ACC112 (cell line): ENCODE measurements at regions not wholly inside any gene's neighbourhood (a gene's known extent, or its start where the extent isn't known, plus 50 kb on each side); places are given as distances from the start of the nearest gene placed in this dataset.

Source experiments
- H2AFZ ChIP-seq: fragments of 200-600 bp; sonication (generic); one replicate; pipeline ENCODE4 v1.6.0; 2017; ENCODE audit warnings: antibody characterized with exemption, low read length; ENCODE audit not compliant: unreplicated experiment
- H3K27ac ChIP-seq: fragments of 200-600 bp; sonication (generic); 2 replicates; pipeline ENCODE4 v1.5.1; 2014; ENCODE audit warnings: low read depth, mild to moderate bottlenecking, antibody characterized with exemption, low read length, moderate library complexity
- H3K27me3 ChIP-seq: fragments of 200-600 bp; sonication (generic); 2 replicates; pipeline ENCODE4 v1.6.1; 2014; ENCODE audit warnings: mild to moderate bottlenecking, antibody characterized with exemption, low read length, moderate library complexity, mixed read lengths; ENCODE audit not compliant: insufficient read depth
- H3K36me3 ChIP-seq: fragments of 200-600 bp; sonication (generic); 2 replicates; pipeline ENCODE4 v1.6.1; 2016; ENCODE audit warnings: mild to moderate bottlenecking, antibody characterized with exemption, low read length, moderate library complexity, mixed read lengths; ENCODE audit not compliant: insufficient read depth
- H3K4me1 ChIP-seq: fragments of 200-600 bp; sonication (generic); one replicate; pipeline ENCODE4 v1.6.1; 2016; ENCODE audit warnings: low read length, mixed read lengths; ENCODE audit not compliant: insufficient read depth, unreplicated experiment, control insufficient read depth
- H3K4me3 ChIP-seq: fragments of 200-600 bp; sonication (generic); 2 replicates; pipeline ENCODE4 v1.5.1; 2014; ENCODE audit warnings: mild to moderate bottlenecking, low read depth, low read length
- H3K79me2 ChIP-seq: fragments of 200-600 bp; sonication (generic); one replicate; pipeline ENCODE4 v1.6.0; 2016; ENCODE audit warnings: low read length; ENCODE audit not compliant: control insufficient read depth, unreplicated experiment, insufficient read depth

DNA sequence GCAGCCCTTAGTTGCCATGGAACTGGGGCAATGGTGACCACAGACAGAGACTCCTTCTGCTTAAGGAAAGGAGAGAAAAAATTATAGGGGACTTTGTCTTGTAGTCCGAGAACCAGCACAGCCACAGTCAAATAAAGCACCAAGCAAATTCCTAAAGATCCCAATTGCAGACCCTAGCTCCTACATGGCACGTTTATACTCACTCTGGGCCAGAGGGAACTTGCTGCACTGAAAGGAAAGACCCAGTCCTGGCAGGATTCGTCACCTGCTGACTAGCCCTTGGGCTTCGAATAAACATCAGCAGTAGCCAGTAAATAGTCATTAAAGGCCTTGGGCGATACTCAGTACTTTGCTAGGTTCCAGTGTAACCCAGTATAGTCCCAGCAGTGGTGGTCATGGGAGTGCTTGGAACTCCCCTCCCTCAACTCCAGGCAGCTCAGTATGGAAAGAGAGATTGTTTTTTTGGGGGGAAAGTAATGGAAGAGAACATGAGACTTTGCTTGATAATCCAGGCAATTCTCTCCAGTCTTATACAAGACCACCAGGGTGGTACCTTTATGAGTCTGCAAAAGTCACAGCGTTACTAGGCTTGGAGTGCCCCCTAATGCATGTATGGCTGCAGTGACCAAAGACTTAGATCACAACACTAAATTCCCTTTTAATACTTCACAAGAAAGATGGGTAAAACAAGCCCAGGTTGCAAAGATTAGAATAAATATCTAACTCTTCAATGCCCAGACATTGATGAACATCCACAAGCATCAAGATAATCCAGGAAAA lies 66.4 kb upstream of the AGTR1 start:
- H3K27me3 ChIP-seq, result no peaks in the 10 kb centered on the region
- H3K79me2 ChIP-seq, result no peaks in the 10 kb centered on the region
- no peak overlapping the region for H3K27ac ChIP-seq
- H3K4me1 ChIP-seq, result no peaks in the 10 kb centered on the region
- no peak overlapping the region for H3K4me3 ChIP-seq
- no peaks in the 10 kb centered on the region for H3K36me3 ChIP-seq
- no peak overlapping the region for H2AFZ ChIP-seq

DNA sequence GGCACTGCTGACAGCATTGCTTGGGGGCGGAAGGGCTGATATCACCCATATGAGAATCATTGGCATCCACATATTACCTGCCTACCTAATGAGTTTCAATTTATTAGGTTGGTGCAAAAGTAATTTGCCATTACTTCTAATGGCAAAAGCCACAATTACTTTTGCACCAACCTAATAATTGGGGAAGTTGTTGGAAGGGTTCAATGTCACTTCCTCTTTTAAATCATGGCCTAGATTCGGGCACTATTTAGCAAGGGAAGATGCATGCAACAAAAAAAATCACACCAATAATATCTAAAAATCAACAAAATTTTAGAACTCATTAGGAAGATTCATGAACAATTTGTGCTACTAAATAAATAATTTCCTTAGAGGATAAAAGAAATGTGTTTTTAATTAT lies 56.0 kb upstream of the AGTR1 start:
- Histone ChIP-seq H3K36me3 (no peaks in the 10 kb centered on the region), H3K27ac (no peak overlapping the region), H3K79me2 (no peaks in the 10 kb centered on the region), H3K4me1 (peaks cover 24% of the 10 kb centered on the region), H2AFZ (no peak overlapping the region), H3K27me3 (no peaks in the 10 kb centered on the region), H3K4me3 (no peak overlapping the region)

DNA sequence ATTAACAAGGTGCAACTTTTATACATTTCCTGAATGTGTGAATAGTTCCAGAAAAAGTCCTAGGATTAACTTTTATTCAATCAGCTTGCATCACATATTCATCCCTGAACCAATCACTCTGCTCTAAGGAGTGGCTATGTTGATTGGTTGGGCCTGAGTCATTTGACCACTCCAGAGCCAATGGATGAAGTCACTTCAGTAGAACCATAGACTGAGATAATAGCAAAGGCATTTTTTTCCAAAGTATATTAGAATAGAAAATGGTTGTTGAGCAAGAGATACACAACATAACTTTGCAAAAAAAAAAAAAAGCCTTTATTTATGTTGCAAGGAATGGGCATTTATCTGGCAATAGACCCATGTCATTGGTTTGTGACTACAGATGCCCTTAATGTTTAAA lies 55.5 kb upstream of the AGTR1 start:
- no peaks in the 10 kb centered on the region for H3K79me2 ChIP-seq
- H2AFZ ChIP-seq, result no peak overlapping the region
- no peak overlapping the region for H3K4me3 ChIP-seq
- no peaks in the 10 kb centered on the region for H3K36me3 ChIP-seq
- H3K27ac ChIP-seq, result peak overlapping the region; percentile 82; the same call in 1 of the 2 replicates
- H3K4me1 ChIP-seq, result peaks cover 24% of the 10 kb centered on the region
- no peaks in the 10 kb centered on the region for H3K27me3 ChIP-seq

DNA sequence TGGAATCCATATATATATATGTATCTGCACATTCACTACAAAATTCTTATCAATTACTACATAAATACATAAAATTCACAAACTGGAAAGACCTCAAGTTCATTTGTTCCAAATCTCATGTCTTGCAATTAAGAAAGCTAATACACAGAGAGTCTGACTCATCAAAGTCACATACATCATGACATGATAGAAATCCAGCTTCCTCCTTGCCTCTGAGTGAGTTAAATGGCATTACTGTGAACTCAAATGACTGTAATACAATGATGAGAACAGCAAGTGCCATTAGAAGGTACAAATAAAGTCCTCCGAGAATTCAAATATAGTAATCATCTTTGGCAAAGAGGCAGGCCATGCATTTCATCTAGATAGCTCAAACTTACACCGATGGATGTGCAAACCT lies 55.1 kb upstream of the AGTR1 start:
- Histone ChIP-seq H3K27me3 (no peaks in the 10 kb centered on the region), H3K4me1 (peaks cover 24% of the 10 kb centered on the region), H3K4me3 (no peak overlapping the region), H3K36me3 (no peaks in the 10 kb centered on the region), H3K27ac (peak overlapping the region; percentile 82), H2AFZ (no peak overlapping the region), H3K79me2 (no peaks in the 10 kb centered on the region)

DNA sequence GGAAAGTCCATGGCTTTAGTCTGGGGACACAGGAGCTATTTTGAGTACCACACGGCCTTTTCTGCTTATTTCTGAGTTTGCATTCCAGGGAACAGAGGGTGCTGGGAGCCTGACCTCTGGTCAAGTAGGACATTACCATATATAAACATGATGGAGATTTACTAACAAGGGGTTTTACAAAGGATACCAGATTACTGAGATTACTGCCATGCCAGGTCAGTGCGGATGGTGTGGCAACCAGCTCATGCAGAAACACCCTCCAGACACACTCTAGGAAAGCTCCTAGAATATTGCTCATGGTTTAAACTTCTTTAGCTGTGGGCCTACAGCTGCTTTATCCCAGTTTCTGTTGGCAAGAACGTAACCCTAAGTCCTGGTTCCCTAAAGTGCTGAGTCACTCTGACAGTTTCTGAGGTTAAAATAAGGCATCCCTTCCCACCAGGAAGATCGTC lies 54.3 kb upstream of the AGTR1 start:
- no peak overlapping the region for H3K4me3 ChIP-seq
- H2AFZ ChIP-seq, result peak overlapping the region; percentile 53
- H3K4me1 ChIP-seq, result peaks cover 29% of the 10 kb centered on the region
- peak overlapping the region; percentile 82 for H3K27ac ChIP-seq
- no peaks in the 10 kb centered on the region for H3K36me3 ChIP-seq
- no peaks in the 10 kb centered on the region for H3K27me3 ChIP-seq
- H3K79me2 ChIP-seq, result no peaks in the 10 kb centered on the region

DNA sequence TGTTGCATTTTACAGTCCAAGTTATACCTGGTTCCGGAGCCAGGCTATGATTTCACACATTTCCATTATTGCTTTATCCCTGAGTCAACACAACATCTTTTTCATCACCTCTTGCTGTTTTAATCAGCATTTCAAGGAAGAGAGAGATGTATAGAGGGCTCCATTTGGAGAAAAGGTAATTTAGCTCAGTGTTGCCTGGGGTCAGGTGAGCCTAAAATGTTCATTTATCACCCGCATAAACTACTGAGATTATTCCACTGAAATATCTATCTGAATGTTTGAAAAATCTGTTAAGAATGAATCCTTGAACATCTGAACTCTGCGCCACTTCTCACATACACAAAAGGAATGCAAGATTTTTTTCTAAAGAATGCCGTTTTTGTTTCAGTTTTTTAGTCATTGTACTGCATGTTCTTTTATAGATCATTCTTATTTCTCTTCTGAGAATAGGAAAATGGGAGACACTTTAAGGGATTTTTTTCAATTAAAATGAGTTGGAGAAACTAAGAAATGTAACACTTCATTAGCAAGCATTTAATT lies 51.5 kb upstream of the AGTR1 start:
- Histone ChIP-seq H3K79me2 (no peaks in the 10 kb centered on the region), H3K4me3 (no peak overlapping the region), H3K36me3 (no peaks in the 10 kb centered on the region), H2AFZ (no peak overlapping the region), H3K27ac (no peak overlapping the region), H3K27me3 (no peaks in the 10 kb centered on the region), H3K4me1 (peaks cover 44% of the 10 kb centered on the region)
